Eye (tissue), 1 donor: ENCODE measurements at regions not wholly inside any gene's neighbourhood (a gene's known extent, or its start where the extent isn't known, plus 50 kb on each side); places are given as distances from the start of the nearest gene placed in this dataset.
"Not testable (repeated sequence)": the region's sequence is repeated elsewhere in the genome, so short reads cannot be mapped to it uniquely, and the experiment has no call there.

Source experiments
- DNase-seq: peaks from one replicate; pipeline ENCODE4 v3.0.0-alpha.2; 2015

DNA sequence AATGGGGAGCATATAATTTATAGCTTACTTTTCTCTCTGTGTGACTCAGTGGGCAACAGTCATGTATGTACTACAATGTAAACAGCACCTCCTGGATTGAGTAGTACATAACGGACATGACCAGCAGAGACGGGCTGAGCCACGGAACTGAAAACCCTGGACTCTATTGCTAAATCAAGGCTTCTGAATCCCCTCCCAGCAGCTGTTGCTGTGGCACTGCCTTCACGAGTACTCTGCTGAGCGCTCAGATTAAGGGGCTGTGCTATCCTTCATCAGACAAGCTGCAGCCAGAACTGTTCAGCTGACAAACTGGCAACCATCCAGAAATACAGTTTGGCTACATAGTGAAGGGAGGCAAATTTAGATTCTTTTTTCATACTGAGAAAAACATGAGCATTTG is 131.3 kb upstream of the CCDC180 start:
- peak; percentile 66 for DNase-seq

DNA sequence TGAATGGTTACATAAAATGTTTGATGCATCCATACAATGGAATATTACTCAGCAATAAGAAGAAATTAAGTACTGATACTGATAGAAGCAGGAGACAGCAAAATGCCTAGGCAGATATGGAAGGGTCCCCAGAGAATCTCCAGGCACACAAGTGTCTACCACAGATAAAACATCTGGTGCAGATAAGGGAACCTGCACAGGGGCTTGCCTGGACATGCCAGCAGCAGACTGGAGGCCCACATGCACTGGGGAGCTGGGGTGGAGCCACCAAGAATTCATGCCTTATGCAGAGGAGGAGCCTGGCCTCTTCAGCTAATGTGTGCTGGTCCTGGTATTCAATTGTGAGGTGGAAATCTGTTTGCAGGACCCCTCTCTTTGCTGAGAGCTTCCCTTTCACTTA is 129.2 kb upstream of the CTSV start:
- not testable (repeated sequence) for DNase-seq

- not testable (repeated sequence) for DNase-seq
Measured at GRCh38 chr9:97166496-97167138, 127.7 kb upstream of the CTSV start.

GRCh38 chr9:97160255-97160654 is 121.3 kb upstream of the CTSV start:
- DNase-seq = no peak

DNA sequence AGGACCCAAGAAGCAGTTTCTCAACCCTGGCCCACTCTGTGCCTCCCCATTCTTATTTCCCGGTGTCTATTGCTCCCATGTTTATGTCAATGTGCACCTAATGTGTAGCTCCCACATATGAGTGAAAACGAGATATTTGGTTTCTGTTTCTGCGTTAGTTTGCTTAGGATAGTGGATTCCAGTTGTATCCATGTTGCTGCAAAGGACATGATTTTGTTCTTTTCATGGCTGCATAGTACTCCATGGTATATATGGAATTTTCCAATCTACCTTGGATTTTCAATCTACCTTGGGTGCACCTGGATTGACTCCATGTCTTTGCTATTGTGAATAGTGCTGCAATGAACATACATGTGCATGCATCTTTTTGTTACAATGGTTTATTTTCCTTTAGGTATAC is 119.8 kb upstream of the CTSV start:
- not testable (repeated sequence) for DNase-seq

- DNase-seq = not testable (repeated sequence)
Measured at GRCh38 chr9:97155441-97155840, 116.5 kb upstream of the CTSV start.

- DNase-seq = no peak
Measured at GRCh38 chr9:97153967-97154366, 115.0 kb upstream of the CTSV start.

DNA sequence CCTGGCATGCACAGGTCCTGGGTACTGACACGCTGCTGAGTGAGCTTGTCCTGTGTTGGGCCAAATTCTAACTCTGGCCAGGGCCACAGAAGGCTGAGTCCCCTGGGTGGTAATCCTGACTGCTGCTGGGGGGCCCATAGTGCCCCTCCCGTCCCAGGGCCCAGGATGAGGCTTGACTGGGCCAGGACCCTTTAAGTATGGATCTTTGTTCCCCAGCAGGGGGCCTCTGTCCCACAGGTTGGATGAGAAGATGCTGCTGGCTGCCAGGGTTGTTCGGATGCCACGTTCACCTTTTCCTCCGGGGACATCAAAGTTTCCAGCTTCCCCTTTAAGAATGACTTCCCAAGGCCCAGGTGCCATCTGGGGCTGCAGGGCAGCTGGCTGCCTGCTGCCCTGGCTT is 114.2 kb upstream of the CTSV start:
- DNase-seq = not testable (repeated sequence)

DNA sequence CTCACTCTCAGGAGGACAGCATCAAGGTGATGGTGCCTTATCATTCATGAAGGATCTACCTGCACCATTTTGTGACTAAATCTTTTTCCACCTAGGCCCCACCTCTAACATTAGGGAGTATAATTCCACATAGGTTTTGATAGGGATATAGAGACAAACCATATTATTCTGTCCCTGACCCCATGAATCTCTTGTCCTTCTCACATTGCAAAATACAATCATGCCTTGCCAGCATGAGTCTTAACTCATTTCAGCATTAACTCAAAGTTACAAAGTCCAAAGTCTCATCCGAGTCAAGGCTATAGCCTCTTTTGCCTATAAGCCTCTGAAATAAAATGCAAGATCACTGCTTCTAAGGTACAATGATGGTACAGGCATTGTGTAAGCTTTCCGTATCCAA is 111.5 kb upstream of the CTSV start:
- not testable (repeated sequence) for DNase-seq

DNA sequence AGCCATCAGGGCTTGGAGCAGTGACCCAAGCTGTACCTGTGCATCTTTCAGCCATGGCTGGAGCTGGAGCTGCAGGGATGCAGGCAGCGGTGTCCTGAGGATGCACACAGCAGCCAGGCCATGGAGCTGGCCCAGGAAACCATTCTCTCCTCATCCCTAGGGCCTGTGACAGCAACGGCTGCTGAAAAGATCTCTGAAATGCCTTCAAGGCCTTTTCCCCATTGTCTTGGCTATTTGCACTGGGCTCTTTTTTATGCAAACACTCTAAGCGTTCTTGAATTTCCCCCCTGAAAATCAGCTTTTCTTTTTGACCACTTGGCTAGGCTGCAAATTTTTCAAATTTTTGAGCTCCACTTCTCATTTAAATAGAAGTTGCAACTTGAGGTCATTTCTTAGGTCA is 109.5 kb upstream of the CTSV start:
- DNase-seq = not testable (repeated sequence)

- DNase-seq = not testable (repeated sequence)
Measured at GRCh38 chr9:97145680-97146079, 106.7 kb upstream of the CTSV start.

DNA sequence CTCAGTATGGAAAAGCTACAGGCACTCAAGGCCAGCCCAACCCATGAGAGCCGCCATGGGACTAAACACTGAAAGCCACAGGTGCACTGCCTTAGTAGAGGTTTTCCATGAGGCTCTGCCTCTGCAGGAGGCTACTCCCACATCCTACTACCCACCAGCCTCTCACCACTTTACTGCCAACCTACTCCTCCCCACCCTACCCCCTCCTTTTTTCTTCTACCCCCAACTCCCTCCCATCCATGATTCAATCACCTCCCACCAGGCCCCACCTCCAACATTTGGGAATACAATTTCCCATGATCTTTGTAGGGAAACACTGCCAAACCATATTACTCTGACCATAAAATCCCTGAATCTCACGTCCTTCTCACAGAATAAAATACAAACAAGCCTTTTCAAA is 101.6 kb upstream of the CTSV start:
- no peak for DNase-seq

- no peak for DNase-seq
Measured at GRCh38 chr9:97136421-97136820, 97.5 kb upstream of the CTSV start.

GRCh38 chr9:97133966-97134365 is 95.0 kb upstream of the CTSV start:
- not testable (repeated sequence) for DNase-seq

DNA sequence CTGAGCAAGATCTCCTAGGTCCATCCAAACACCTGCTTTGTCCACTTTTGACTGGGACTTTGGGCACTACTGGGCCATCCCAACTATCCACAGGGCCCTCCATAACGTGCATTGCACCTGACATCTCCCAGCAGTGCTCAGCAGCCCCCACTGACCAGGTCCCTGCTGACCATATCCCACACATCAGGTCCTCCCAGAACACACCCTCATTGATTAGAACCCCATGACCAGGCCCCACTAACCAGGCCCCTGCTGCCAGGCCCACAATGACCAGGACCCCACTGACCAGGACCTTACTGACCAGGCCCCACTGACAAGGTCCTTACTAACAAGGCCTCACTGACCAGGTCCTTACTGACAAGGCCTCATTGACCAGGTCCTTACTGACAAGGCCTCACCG is 93.9 kb upstream of the CTSV start:
- DNase-seq = no peak

DNA sequence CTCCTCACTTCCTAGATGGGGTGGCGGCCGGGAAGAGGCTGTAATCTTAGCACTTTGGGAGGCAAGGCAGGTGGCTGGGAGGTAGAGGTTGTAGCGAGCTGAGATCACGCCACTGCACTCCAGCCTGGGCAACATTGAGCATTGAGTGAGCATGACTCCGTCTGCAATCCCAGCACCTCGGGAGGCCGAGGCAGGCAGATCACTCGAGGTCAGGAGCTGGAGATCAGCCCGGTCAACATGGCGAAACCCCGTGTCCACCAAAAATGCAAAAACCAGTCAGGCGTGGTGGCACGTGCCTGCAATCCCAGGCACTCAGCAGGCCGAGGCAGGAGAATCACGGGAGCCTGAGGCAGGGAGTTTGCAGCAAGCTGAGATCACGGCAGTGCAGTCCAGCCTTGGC is 91.9 kb upstream of the CTSV start:
- not testable (repeated sequence) for DNase-seq

GRCh38 chr9:97130387-97130786 is 91.4 kb upstream of the CTSV start:
- not testable (repeated sequence) for DNase-seq

DNA sequence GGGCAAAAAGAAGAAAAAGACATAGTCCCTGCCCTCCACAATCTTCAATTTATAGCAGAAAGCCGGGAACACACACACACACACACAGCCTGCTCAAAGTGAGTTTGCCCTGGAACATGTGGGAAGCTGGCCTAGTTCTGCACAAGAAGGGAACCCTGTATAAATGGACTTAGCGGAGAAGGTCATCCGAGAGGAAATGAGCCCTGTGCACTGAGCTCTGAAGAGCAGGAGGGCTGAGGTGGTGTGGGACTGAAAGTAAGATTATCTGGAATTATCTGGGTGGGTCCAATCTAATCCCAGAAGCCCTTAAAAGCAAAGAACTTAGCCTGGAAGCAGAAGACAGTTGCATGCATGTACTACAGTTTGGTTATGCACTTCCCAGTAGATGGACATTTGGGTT is 90.0 kb upstream of the CTSV start:
- DNase-seq = no peak

- no peak for DNase-seq
Measured at GRCh38 chr9:97124256-97124655, 85.3 kb upstream of the CTSV start.

DNA sequence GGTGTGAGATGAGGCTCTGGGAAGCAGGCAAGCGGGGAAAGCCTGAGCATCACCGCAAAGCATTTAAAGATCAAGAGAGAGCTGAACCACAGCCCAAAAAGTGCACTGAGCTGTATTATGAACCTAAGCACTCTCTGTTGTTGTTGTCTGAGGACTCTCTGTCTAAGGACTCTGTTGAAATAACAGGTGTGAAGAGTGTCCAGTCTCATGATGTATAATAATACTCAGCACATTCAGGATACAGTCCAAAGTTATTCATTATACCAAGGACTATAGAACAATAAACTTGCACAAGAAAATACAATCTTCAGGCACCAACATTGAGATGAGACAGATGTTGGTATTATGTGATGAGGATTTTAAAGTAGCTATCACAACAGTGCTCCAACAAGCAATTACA is 71.8 kb upstream of the CTSV start:
- DNase-seq = no peak

- DNase-seq = peak; percentile 25
Measured at GRCh38 chr9:97109194-97109811, 70.4 kb upstream of the CTSV start.

GRCh38 chr9:97105220-97105619 is 66.3 kb upstream of the CTSV start:
- not testable (repeated sequence) for DNase-seq

GRCh38 chr9:97103613-97104383 is 64.9 kb upstream of the CTSV start:
- not testable (repeated sequence) for DNase-seq

DNA sequence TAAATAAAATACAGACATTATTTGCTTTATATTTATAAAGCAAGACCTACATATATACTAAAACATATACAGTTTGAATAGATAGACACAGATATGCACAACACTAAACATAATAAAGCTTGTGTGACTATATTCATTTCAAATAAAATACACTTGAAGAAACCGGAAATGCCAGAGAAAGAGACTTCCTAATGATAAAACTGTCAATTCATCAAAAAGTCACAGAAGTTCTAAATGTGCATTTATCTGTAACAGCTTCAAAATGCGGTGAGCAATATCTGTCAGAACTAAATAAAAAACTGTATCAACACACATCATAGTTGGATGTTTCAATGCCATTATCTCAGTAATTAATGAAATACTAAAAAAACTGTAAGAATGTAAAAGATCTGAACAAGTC is 60.6 kb upstream of the CTSV start:
- not testable (repeated sequence) for DNase-seq
